Spleen (tissue), 11 donors: ENCODE measurements at regions not wholly inside any gene's neighbourhood (a gene's known extent, or its start where the extent isn't known, plus 50 kb on each side); places are given as distances from the start of the nearest gene placed in this dataset.
A peak's percentile ranks its signal among the peaks of the same experiment; 100 is the strongest.

Experiments used
- DNase-seq: peaks from one replicate; pipeline ENCODE4 v3.0.0-alpha.2; 2020
- H3K27ac ChIP-seq, 8 donors: fragments of 200-600 bp; sonication (generic) in 7 of 8; 1 replicate in 4 of 8; 2 replicates in 4 of 8; pipeline versions ENCODE4 v1.5.0 to v1.8.0; 2016 to 2021; ENCODE audit warnings: inconsistent platforms in 4 of 8, mild to moderate bottlenecking in 4 of 8, moderate library complexity in 1 of 8
- H3K27me3 ChIP-seq, 7 donors: fragments of 200-600 bp; sonication (generic) in 6 of 7; replicated peaks in 1 of 7; 1 replicate in 4 of 7; 2 replicates in 3 of 7; pipeline versions ENCODE4 v1.5.0 to v1.8.0; 2016 to 2021; ENCODE audit warnings: inconsistent platforms in 3 of 7, mild to moderate bottlenecking in 1 of 7
- H3K36me3 ChIP-seq, 6 donors: fragments of 200-600 bp; sonication (generic) in 5 of 6; 1 replicate in 4 of 6; 2 replicates in 2 of 6; pipeline versions ENCODE4 v1.5.0 to v1.8.0; 2016 to 2021; ENCODE audit warnings: inconsistent platforms in 2 of 6
- H3K4me1 ChIP-seq, 6 donors: fragments of 200-600 bp; sonication (generic) in 5 of 6; 1 replicate in 3 of 6; 2 replicates in 3 of 6; pipeline versions ENCODE4 v1.5.0 to v1.8.0; 2016 to 2021; ENCODE audit warnings: inconsistent platforms in 3 of 6
- H3K4me3 ChIP-seq, 8 donors: fragments of 200-600 bp; sonication (generic) in 7 of 8; 1 replicate in 4 of 8; 2 replicates in 4 of 8; pipeline versions ENCODE4 v1.5.0 to v1.8.0; 2016 to 2021; ENCODE audit warnings: inconsistent platforms in 4 of 8, mild to moderate bottlenecking in 4 of 8, moderate library complexity in 2 of 8
- H3K9me3 ChIP-seq, 8 donors: fragments of 200-600 bp; sonication (generic) in 7 of 8; 1 replicate in 4 of 8; 2 replicates in 4 of 8; pipeline versions ENCODE4 v1.5.0 to v1.8.0; 2016 to 2021; ENCODE audit warnings: inconsistent platforms in 4 of 8
- CTCF ChIP-seq, 11 experiments: fragments of 200-600 bp in 7 of 11; fragments of 450-650 bp in 4 of 11; sonication (generic) in 4 of 11; IDR thresholded peaks in 8 of 11; conservative IDR thresholded peaks in 3 of 11; 1 replicate in 7 of 11; 2 replicates in 4 of 11; pipeline versions ENCODE4 v1.4.0 to v1.8.0; 2016 to 2021; ENCODE audit warnings: antibody characterized with exemption in 11 of 11, inconsistent platforms in 4 of 11, mild to moderate bottlenecking in 1 of 11
- POLR2A ChIP-seq, 3 donors: fragments of 450-650 bp; IDR thresholded peaks; one replicate each; pipeline ENCODE4 v1.5.1; 2017; ENCODE audit warnings: antibody characterized with exemption in 3 of 3, mild to moderate bottlenecking in 1 of 3
- POLR2AphosphoS5 ChIP-seq, 3 donors: sonication (generic); formaldehyde crosslinking; IDR thresholded peaks; one replicate each; pipeline ENCODE4 v1.5.1; 2017; ENCODE audit warnings: antibody characterized with exemption in 3 of 3
- WGBS, 5 donors: extraction: QIAGEN DNeasy Blood & Tissue Kit in 3 of 5; methylation state at CpG; one replicate each; pipeline versions ENCODE4 v1.1.5 to v1.1.7; 2013 to 2018; 5-methylcytosine and 5-hydroxymethylcytosine counted together
- intact Hi-C: fragments of 100-400 bp; cut with DNase I; formaldehyde crosslinking; loops from one replicate; pipeline ENCODE4 v1.15.0; 2023; ENCODE audit warnings: low total_unique reads
- donor health status: healthy with polysubstance abuse.
- donor health status: DM: no; HTN: no; CAD: no; lungs with moderate emphysema.
- donor health status: DM: no; HTN: no; CAD: no.
- donor health status: Bipolar disorder and iron deficiency.
- donor health status: healthy.
- donor health status: DM: no; HTN: no; CAD: no.
- donor health status: DM: yes; HTN: yes; CAD: no.

- 78 to 91% (median 88%) methylated on average over 5 of the region's 5 CpGs for WGBS, 5 donors
- TF ChIP-seq CTCF (IDR thresholded peaks at IDR 0.05 in 8 of 11, conservative IDR thresholded peaks at IDR 0.05 in 3 of 11) = no peak
- TF ChIP-seq POLR2AphosphoS5 (IDR thresholded peaks at IDR 0.05) = no peak
- TF ChIP-seq POLR2A (IDR thresholded peaks at IDR 0.05) = no peak
- H3K27ac ChIP-seq = no peak overlapping the region
- H3K9me3 ChIP-seq = no peaks in the 10 kb centered on the region
- H3K36me3 ChIP-seq = no peaks in the 10 kb centered on the region
- H3K27me3 ChIP-seq = peaks cover 0 to 17% (median 0%) of the 10 kb centered on the region in 7 donors
- H3K4me1 ChIP-seq = peaks cover 0 to 15% (median 3%) of the 10 kb centered on the region in 6 donors
- H3K4me3 ChIP-seq = no peak overlapping the region
- no peak for DNase-seq
- intact Hi-C loops = no loop called here
Measured at GRCh38 chr5:135213027-135213386, 179.0 kb upstream of the PITX1 start.

- no peak overlapping the region for H3K4me3 ChIP-seq
- H3K4me1 ChIP-seq = peaks cover 0 to 15% (median 3%) of the 10 kb centered on the region in 6 donors
- intact Hi-C loops = no loop called here
- no peaks in the 10 kb centered on the region for H3K36me3 ChIP-seq
- H3K27me3 ChIP-seq = peaks cover 0 to 17% (median 0%) of the 10 kb centered on the region in 7 donors
- no peaks in the 10 kb centered on the region for H3K9me3 ChIP-seq
- TF ChIP-seq POLR2AphosphoS5 (IDR thresholded peaks at IDR 0.05) (no peak), CTCF (IDR thresholded peaks at IDR 0.05 in 8 of 11, conservative IDR thresholded peaks at IDR 0.05 in 3 of 11) (no peak), POLR2A (IDR thresholded peaks at IDR 0.05) (no peak)
- WGBS, 5 donors = 67 to 75% (median 69%) methylated on average over 10 of the region's 10 CpGs
- peak; percentile 36 for DNase-seq
- H3K27ac ChIP-seq = no peak overlapping the region
Measured at GRCh38 chr5:135212361-135213026, 178.5 kb upstream of the PITX1 start.

- TF ChIP-seq CTCF (IDR thresholded peaks at IDR 0.05 in 8 of 11, conservative IDR thresholded peaks at IDR 0.05 in 3 of 11) (no peak), POLR2AphosphoS5 (IDR thresholded peaks at IDR 0.05) (no peak), POLR2A (IDR thresholded peaks at IDR 0.05) (no peak)
- intact Hi-C loops = no loop called here
- Histone ChIP-seq H3K4me3 (no peak overlapping the region), H3K27me3 (peaks cover 0 to 17% (median 0%) of the 10 kb centered on the region in 7 donors), H3K9me3 (no peaks in the 10 kb centered on the region), H3K27ac (no peak overlapping the region), H3K4me1 (peaks cover 0 to 15% (median 3%) of the 10 kb centered on the region in 6 donors), H3K36me3 (no peaks in the 10 kb centered on the region)
- 33 to 81% (median 45%) methylated on average over 2 of the region's 2 CpGs for WGBS, 5 donors
- no peak for DNase-seq
Measured at GRCh38 chr5:135211791-135212190, 177.8 kb upstream of the PITX1 start.

GRCh38 chr5:135211083-135211790 is 177.2 kb upstream of the PITX1 start:
- DNase-seq = no peak
- intact Hi-C loops = no loop called here
- Histone ChIP-seq H3K36me3 (no peaks in the 10 kb centered on the region), H3K4me3 (no peak overlapping the region), H3K4me1 (peaks cover 0 to 15% (median 3%) of the 10 kb centered on the region in 6 donors), H3K27me3 (peaks cover 0 to 17% (median 0%) of the 10 kb centered on the region in 7 donors), H3K9me3 (no peaks in the 10 kb centered on the region), H3K27ac (no peak overlapping the region)
- WGBS, 5 donors = 82 to 92% (median 86%) methylated on average over 9 of the region's 9 CpGs
- TF ChIP-seq POLR2AphosphoS5 (IDR thresholded peaks at IDR 0.05) (no peak), CTCF (IDR thresholded peaks at IDR 0.05 in 8 of 11, conservative IDR thresholded peaks at IDR 0.05 in 3 of 11) (no peak), POLR2A (IDR thresholded peaks at IDR 0.05) (no peak)
